Smooth muscle cell (in vitro differentiated cells): ENCODE measurements at regions not wholly inside any gene's neighbourhood (a gene's known extent, or its start where the extent isn't known, plus 50 kb on each side); places are given as distances from the start of the nearest gene placed in this dataset.

ENCODE experiments used
- DNase-seq: peaks from one replicate; lab custom pipeline; 2025; ENCODE audit not compliant: unreplicated experiment; lab: John Stamatoyannopoulos, UW
- H2AFZ ChIP-seq: fragments of 200-600 bp; sonication (generic); 2 replicates; pipeline ENCODE4 v1.6.0; 2016; ENCODE audit warnings: antibody characterized with exemption, low read depth, mild to moderate bottlenecking
- H3F3A ChIP-seq: fragments of 200-600 bp; sonication (generic); 2 replicates; pipeline ENCODE4 v1.6.0; 2017; ENCODE audit warnings: antibody characterized with exemption, low read depth
- H3K27ac ChIP-seq: fragments of 200-600 bp; sonication (generic); 2 replicates; pipeline ENCODE4 v1.5.1; 2016; ENCODE audit warnings: low read depth, mild to moderate bottlenecking
- H3K27me3 ChIP-seq: fragments of 200-600 bp; sonication (generic); 2 replicates; pipeline ENCODE4 v1.6.1; 2016; ENCODE audit warnings: low read depth, mild to moderate bottlenecking
- H3K36me3 ChIP-seq: fragments of 200-600 bp; sonication (generic); 2 replicates; pipeline ENCODE4 v1.5.1; 2016; ENCODE audit warnings: low read depth
- H3K4me1 ChIP-seq: fragments of 200-600 bp; sonication (generic); 2 replicates; pipeline ENCODE4 v1.5.1; 2016; ENCODE audit warnings: low read depth
- H3K4me2 ChIP-seq: fragments of 200-600 bp; sonication (generic); 2 replicates; pipeline ENCODE4 v1.6.0; 2016; ENCODE audit warnings: mild to moderate bottlenecking
- H3K4me3 ChIP-seq: fragments of 200-600 bp; sonication (generic); 2 replicates; pipeline ENCODE4 v1.5.1; 2016; ENCODE audit warnings: mild to moderate bottlenecking
- H3K79me2 ChIP-seq: fragments of 200-600 bp; sonication (generic); 2 replicates; pipeline ENCODE4 v1.6.0; 2016; ENCODE audit warnings: low read depth, mild to moderate bottlenecking
- H3K9ac ChIP-seq: fragments of 200-600 bp; sonication (generic); 2 replicates; pipeline ENCODE4 v1.6.0; 2016; ENCODE audit warnings: low read depth
- H3K9me3 ChIP-seq: fragments of 200-600 bp; sonication (generic); replicated peaks from 2 replicates; pipeline ENCODE4 v1.5.1; 2016; ENCODE audit warnings: low read depth
- H4K20me1 ChIP-seq: fragments of 200-600 bp; sonication (generic); 2 replicates; pipeline ENCODE4 v1.6.0; 2016; ENCODE audit warnings: low read depth
- CTCF ChIP-seq: fragments of 200-600 bp; sonication (generic); IDR thresholded peaks from 2 replicates; pipeline ENCODE4 v1.5.1; 2017; ENCODE audit warnings: borderline replicate concordance, mild to moderate bottlenecking, antibody characterized with exemption; ENCODE audit not compliant: insufficient read depth, poor library complexity, severe bottlenecking
- WGBS: methylation state at CpG from one replicate; pipeline ENCODE4 v1.1.7; 2016; ENCODE audit warnings: low lambda C conversion rate; 5-methylcytosine and 5-hydroxymethylcytosine counted together

- Histone ChIP-seq H3F3A (no peaks in the 10 kb centered on the region), H3K27me3 (peaks cover 6% of the 10 kb centered on the region), H3K4me2 (no peak overlapping the region), H3K4me3 (no peak overlapping the region), H3K9me3 (peaks cover 6% of the 10 kb centered on the region), H4K20me1 (no peaks in the 10 kb centered on the region), H3K4me1 (no peaks in the 10 kb centered on the region), H2AFZ (no peak overlapping the region), H3K9ac (no peak overlapping the region), H3K36me3 (no peaks in the 10 kb centered on the region), H3K79me2 (no peaks in the 10 kb centered on the region), H3K27ac (no peak overlapping the region)
- 91% methylated on average over 5 of the region's 5 CpGs for WGBS
- no peak for DNase-seq
- no peak for TF ChIP-seq CTCF
Observed at GRCh38 chr6:14265049-14266021, 147.8 kb downstream of the CD83 start.

GRCh38 chr6:14266266-14266665, 148.7 kb downstream of the CD83 start:
- Histone ChIP-seq H3F3A (no peaks in the 10 kb centered on the region), H3K9me3 (peaks cover 6% of the 10 kb centered on the region), H4K20me1 (no peaks in the 10 kb centered on the region), H3K27ac (no peak overlapping the region), H3K36me3 (no peaks in the 10 kb centered on the region), H3K4me1 (no peaks in the 10 kb centered on the region), H3K4me2 (no peak overlapping the region), H2AFZ (no peak overlapping the region), H3K27me3 (peaks cover 6% of the 10 kb centered on the region), H3K79me2 (no peaks in the 10 kb centered on the region), H3K4me3 (no peak overlapping the region), H3K9ac (no peak overlapping the region)
- 92% methylated on average over 2 of the region's 2 CpGs for WGBS
- TF ChIP-seq CTCF, result no peak
- no peak for DNase-seq

- H3F3A ChIP-seq, result no peaks in the 10 kb centered on the region
- H3K4me3 ChIP-seq, result no peak overlapping the region
- H3K4me1 ChIP-seq, result no peaks in the 10 kb centered on the region
- H3K36me3 ChIP-seq, result no peaks in the 10 kb centered on the region
- peaks cover 5% of the 10 kb centered on the region for H3K9me3 ChIP-seq
- no peak for DNase-seq
- no peaks in the 10 kb centered on the region for H4K20me1 ChIP-seq
- no peaks in the 10 kb centered on the region for H3K79me2 ChIP-seq
- 93% methylated on average over 9 of the region's 9 CpGs for WGBS
- peaks cover 6% of the 10 kb centered on the region for H3K27me3 ChIP-seq
- H3K27ac ChIP-seq, result no peak overlapping the region
- no peak for TF ChIP-seq CTCF
- H2AFZ ChIP-seq, result no peak overlapping the region
- H3K9ac ChIP-seq, result no peak overlapping the region
- no peak overlapping the region for H3K4me2 ChIP-seq
Observed at GRCh38 chr6:14267885-14268660, 150.5 kb downstream of the CD83 start.
